Activated CD8-positive, alpha-beta T cell treated with anti-CD3 and anti-CD28 coated beads for 36 hours (primary cell): ENCODE measurements at regions not wholly inside any gene's neighbourhood (a gene's known extent, or its start where the extent isn't known, plus 50 kb on each side); places are given as distances from the start of the nearest gene placed in this dataset.

Experiments used
- ATAC-seq: fragments of 200-7000 bp; cut with Tn5 transposase; one replicate; pipeline ENCODE4 v1.10.0; 2021; ENCODE audit warnings: mild to moderate bottlenecking, moderate library complexity
- CTCF ChIA-PET: fragments of 350-600 bp; sonication (Branson Sonifier 250); formaldehyde crosslinking; loops from one replicate; lab custom pipeline; 2021; ENCODE audit warnings: antibody characterized with exemption; lab: Charles Lee
- POLR2A ChIA-PET: fragments of 350-600 bp; sonication (Branson Sonifier 250); formaldehyde crosslinking; loops from one replicate; lab custom pipeline; 2021; ENCODE audit warnings: antibody characterized with exemption; lab: Charles Lee
- DNase-seq: peaks from one replicate; pipeline ENCODE4 v3.0.0-alpha.2; 2020
- H3K27ac Mint-ChIP-seq: one replicate; pipeline ENCODE4 v1.8.0; 2021; ENCODE audit warnings: mild to moderate bottlenecking, mixed read lengths
- H3K27me3 Mint-ChIP-seq: one replicate; pipeline ENCODE4 v1.8.0; 2021; ENCODE audit warnings: mixed read lengths
- H3K36me3 Mint-ChIP-seq: one replicate; pipeline ENCODE4 v1.8.0; 2021; ENCODE audit warnings: low read depth, mixed read lengths
- H3K4me1 Mint-ChIP-seq: one replicate; pipeline ENCODE4 v1.8.0; 2021; ENCODE audit warnings: low read depth, mixed read lengths
- H3K4me3 Mint-ChIP-seq: one replicate; pipeline ENCODE4 v1.8.0; 2021; ENCODE audit warnings: mild to moderate bottlenecking, moderate library complexity, mixed read lengths
- H3K9me3 Mint-ChIP-seq: one replicate; pipeline ENCODE4 v1.8.0; 2021; ENCODE audit warnings: mixed read lengths
- intact Hi-C: fragments of 100-400 bp; cut with micrococcal nuclease; formaldehyde crosslinking; loops from one replicate; pipeline ENCODE4 v1.10.0; 2022
- TF ChIP-seq, protein P1 (sequence below): fragments of 200-600 bp; IDR thresholded peaks from one replicate; pipeline ENCODE4 v1.8.0; 2022; ENCODE audit warnings: antibody characterized with exemption, mild to moderate bottlenecking

DNA sequence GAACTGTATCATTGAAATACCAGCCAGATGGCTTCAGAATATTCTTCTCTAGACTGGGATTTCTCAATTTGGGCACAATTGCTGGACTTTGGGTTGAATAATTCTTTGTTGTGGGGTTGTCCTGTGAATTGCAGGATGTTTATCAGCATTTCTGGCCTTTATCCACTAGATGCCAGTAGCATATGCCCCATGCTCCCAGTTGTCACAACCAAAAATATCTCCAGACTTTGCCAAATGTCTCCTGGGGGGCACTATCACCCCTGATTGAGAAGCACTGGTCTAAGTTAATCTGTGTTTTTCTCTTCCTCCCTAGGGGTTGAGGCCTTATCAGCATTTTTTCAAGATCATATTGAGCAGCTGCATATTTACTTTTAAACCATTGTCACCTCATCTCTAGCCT lies 204.9 kb upstream of the SP8 start:
- Mint-ChIP-seq H3K27ac (no peak overlapping the region), H3K4me1 (no peaks in the 10 kb centered on the region), H3K4me3 (no peak overlapping the region), H3K36me3 (no peaks in the 10 kb centered on the region), H3K27me3 (no peaks in the 10 kb centered on the region), H3K9me3 (no peaks in the 10 kb centered on the region)
- intact Hi-C loops, result no loop called here
- TF ChIP-seq, protein P1, sequence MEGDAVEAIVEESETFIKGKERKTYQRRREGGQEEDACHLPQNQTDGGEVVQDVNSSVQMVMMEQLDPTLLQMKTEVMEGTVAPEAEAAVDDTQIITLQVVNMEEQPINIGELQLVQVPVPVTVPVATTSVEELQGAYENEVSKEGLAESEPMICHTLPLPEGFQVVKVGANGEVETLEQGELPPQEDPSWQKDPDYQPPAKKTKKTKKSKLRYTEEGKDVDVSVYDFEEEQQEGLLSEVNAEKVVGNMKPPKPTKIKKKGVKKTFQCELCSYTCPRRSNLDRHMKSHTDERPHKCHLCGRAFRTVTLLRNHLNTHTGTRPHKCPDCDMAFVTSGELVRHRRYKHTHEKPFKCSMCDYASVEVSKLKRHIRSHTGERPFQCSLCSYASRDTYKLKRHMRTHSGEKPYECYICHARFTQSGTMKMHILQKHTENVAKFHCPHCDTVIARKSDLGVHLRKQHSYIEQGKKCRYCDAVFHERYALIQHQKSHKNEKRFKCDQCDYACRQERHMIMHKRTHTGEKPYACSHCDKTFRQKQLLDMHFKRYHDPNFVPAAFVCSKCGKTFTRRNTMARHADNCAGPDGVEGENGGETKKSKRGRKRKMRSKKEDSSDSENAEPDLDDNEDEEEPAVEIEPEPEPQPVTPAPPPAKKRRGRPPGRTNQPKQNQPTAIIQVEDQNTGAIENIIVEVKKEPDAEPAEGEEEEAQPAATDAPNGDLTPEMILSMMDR, result no peak
- no peak for ATAC-seq
- DNase-seq, result no peak
- POLR2A ChIA-PET, result no interaction called here
- CTCF ChIA-PET, result no interaction called here

DNA sequence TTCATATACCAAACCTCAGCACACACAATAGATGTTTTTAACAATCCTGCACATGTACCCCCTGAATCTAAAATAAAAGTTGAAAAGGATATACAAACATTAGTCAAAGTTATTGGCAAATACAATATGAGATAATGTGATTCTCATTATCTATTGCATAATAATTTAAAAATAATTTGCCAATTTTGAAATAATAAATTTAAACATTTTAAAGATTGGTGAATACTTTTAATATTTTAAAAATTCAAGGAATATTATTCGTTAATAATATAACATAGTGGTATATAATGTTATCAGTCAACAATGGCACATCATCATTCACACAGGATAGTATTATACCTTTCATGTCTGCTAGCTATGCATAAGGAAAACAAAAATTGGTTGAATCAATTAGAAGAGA lies 207.0 kb upstream of the SP8 start:
- CTCF ChIA-PET, result no interaction called here
- DNase-seq, result no peak
- Mint-ChIP-seq H3K27ac (no peak overlapping the region), H3K36me3 (no peaks in the 10 kb centered on the region), H3K4me3 (no peak overlapping the region), H3K9me3 (no peaks in the 10 kb centered on the region), H3K4me1 (no peaks in the 10 kb centered on the region), H3K27me3 (no peaks in the 10 kb centered on the region)
- intact Hi-C loops, result no loop called here
- TF ChIP-seq, protein P1, result no peak
- POLR2A ChIA-PET, result interaction anchor here (0.6 kb wide), 1 partner anchor 40 kb away, joined by 4 read pairs; no protein-coding TSS in a partner anchor
- no peak for ATAC-seq

DNA sequence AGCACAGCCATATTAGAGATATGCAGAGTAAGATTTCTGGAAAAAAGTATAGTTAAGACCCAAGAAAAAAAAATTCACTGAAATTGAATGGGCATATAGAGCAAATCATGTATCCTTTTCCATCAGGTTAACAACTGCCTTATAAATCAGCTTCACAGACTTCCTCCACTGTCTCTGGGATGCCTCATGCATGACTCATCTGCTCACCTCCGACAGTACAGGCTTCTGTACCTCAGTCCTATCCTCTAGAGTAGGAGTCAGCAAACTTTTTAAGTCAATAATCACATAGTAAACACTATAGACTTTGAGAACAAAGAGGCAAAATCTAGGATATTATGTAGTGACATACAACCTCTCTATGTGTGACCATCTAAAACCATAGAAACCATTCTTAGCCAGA lies 211.6 kb upstream of the SP8 start:
- H3K4me1 Mint-ChIP-seq, result no peaks in the 10 kb centered on the region
- peaks cover 1% of the 10 kb centered on the region for H3K9me3 Mint-ChIP-seq
- TF ChIP-seq, protein P1, result no peak
- no peak overlapping the region for H3K4me3 Mint-ChIP-seq
- no peaks in the 10 kb centered on the region for H3K27me3 Mint-ChIP-seq
- CTCF ChIA-PET, result no interaction called here
- ATAC-seq (no peak), DNase-seq (no peak)
- POLR2A ChIA-PET, result no interaction called here
- no peaks in the 10 kb centered on the region for H3K36me3 Mint-ChIP-seq
- intact Hi-C loops, result no loop called here
- H3K27ac Mint-ChIP-seq, result no peak overlapping the region

DNA sequence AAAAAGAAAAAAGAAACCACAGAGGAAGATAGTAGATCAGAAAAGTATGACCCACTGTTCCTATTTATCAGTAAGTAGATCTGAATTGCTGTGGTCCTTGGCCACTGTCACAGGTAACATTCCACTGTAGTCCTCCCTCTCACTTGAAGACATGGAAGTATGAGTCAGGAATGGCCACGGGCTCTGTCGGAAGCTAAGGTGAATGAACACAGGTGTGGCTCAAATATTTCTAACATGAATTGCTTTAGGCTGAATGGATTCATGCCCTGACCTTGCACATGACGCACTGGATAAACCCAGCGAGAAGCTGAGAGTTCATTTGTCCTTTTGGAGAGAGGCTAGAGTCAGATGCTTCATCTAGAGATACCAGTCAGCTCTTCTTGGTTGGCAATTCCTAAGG lies 224.5 kb upstream of the SP8 start:
- DNase-seq (no peak), ATAC-seq (no peak)
- ChIA-PET POLR2A (no interaction called here), CTCF (no interaction called here)
- Mint-ChIP-seq H3K36me3 (no peaks in the 10 kb centered on the region), H3K4me1 (no peaks in the 10 kb centered on the region), H3K27ac (no peak overlapping the region), H3K9me3 (peaks cover 2% of the 10 kb centered on the region), H3K4me3 (no peak overlapping the region), H3K27me3 (no peaks in the 10 kb centered on the region)
- intact Hi-C loops, result no loop called here
- TF ChIP-seq, protein P1, result no peak

DNA sequence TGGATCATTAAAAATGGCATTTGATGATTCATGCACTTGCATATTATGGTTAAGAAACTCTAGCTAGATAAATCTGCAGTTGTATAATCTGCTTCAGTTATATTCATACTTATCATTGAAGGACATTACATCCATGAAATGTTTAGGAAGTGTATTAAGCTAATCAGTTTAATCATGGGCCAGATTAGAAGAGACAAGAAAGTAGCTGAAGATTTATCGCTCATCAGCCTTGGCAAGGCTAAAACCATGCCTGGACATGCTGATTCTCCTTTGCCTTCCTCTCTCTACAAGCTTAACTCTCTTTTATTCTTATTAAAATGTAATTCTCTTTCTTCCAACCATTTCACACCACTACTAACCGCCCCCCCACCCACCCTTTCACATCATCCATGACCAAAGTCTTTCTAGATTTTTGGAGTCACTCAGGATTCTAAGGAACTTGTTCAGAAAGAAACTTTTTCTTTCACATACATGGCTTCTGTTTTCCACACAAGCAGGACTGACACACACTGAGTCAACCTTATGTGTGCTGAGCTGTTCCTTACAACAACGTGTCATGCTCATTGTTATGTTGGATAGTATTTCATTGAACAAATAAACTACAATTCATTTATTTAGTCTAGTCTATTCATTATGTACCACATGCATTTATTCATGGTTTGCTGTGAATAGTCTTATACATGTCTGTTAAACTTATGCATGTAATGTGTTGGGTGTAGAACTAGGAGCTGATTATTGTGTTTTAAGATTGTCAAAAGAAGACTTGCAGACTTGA lies 227.3 kb upstream of the SP8 start:
- Mint-ChIP-seq H3K4me3 (no peak overlapping the region), H3K4me1 (no peaks in the 10 kb centered on the region), H3K9me3 (peaks cover 2% of the 10 kb centered on the region), H3K27me3 (no peaks in the 10 kb centered on the region), H3K27ac (no peak overlapping the region), H3K36me3 (no peaks in the 10 kb centered on the region)
- DNase-seq (no peak), ATAC-seq (no peak)
- TF ChIP-seq, protein P1, result no peak
- intact Hi-C loops, result no loop called here
- ChIA-PET POLR2A (no interaction called here), CTCF (interaction anchor here (0.5 kb wide), 1 partner anchor 41 kb away, joined by 3 read pairs; no protein-coding TSS in a partner anchor)
